Testis (tissue), 2 donors: ENCODE measurements at regions not wholly inside any gene's neighbourhood (a gene's known extent, or its start where the extent isn't known, plus 50 kb on each side); places are given as distances from the start of the nearest gene placed in this dataset.

Experiments used
- DNase-seq: peaks from one replicate; pipeline ENCODE4 v3.0.0-alpha.2; 2019
- H3K27ac ChIP-seq, 2 donors: fragments of 200-600 bp; sonication (generic); one replicate each; pipeline ENCODE4 v1.5.1; 2019
- H3K27me3 ChIP-seq: fragments of 200-600 bp; sonication (generic); one replicate; pipeline ENCODE4 v1.5.1; 2019
- H3K36me3 ChIP-seq: fragments of 200-600 bp; sonication (generic); one replicate; pipeline ENCODE4 v1.5.1; 2017; ENCODE audit warnings: low read depth; ENCODE audit errors: missing control alignments
- H3K4me1 ChIP-seq: fragments of 200-600 bp; sonication (generic); one replicate; pipeline ENCODE4 v1.5.1; 2019
- H3K4me3 ChIP-seq, 2 donors: fragments of 200-600 bp; sonication (generic); one replicate each; pipeline ENCODE4 v1.5.1; 2017 to 2019
- H3K9me3 ChIP-seq: fragments of 200-600 bp; sonication (generic); one replicate; pipeline ENCODE4 v1.5.1; 2017
- POLR2A ChIP-seq: fragments of 450-650 bp; IDR thresholded peaks from one replicate; pipeline ENCODE4 v1.6.1; 2017; ENCODE audit warnings: antibody characterized with exemption, mild to moderate bottlenecking, moderate library complexity
- WGBS, 2 donors: methylation state at CpG; one replicate each; pipeline ENCODE4 v1.1.5; 2018; 5-methylcytosine and 5-hydroxymethylcytosine counted together
- intact Hi-C: fragments of 100-400 bp; cut with DNase I; formaldehyde crosslinking; loops from one replicate; pipeline ENCODE4 v1.15.1; 2023; ENCODE audit warnings: low total_unique reads
- TF ChIP-seq, protein P1 (sequence below), 3 experiments: fragments of 450-650 bp in 2 of 3; fragments of 200-600 bp in 1 of 3; sonication (generic) in 1 of 3; IDR thresholded peaks; one replicate each; pipeline ENCODE4 v1.5.1; 2016 to 2019; ENCODE audit warnings: antibody characterized with exemption in 3 of 3, mild to moderate bottlenecking in 2 of 3, moderate library complexity in 1 of 3

DNA sequence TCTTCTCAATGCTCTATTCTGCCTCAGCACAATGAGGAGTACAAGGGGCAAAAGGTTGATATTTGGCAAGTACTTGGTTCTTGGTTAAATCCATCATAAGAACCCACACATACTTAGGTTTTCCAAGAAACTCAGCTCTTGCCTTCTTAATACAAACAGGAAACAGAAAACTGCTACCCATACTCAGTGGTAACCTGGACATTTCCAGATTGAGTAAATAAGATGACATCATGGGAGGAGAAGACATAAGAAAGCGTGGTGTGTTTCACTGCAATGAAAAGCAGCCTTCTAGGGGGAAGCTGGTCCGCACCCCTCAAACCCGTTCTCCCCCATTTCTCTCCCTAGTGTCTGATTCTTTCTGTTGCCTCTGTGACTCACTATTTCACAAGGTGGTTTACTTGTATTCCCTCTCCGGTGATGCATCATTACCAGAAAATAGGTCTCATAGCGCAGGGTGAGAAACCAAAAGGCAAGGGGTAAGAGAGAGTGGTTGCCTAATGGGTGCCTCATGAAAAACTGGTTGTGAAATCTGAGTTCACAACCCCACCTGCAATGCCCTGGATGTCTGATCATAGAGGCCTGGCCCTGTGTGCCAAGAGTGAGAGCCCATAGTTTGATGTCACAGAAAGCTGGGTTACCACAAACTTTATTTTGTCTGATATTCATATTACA is 326.5 kb upstream of the TBX3 start:
- WGBS, 2 donors, result 91 to 95% methylated on average over 5 of the region's 5 CpGs
- DNase-seq, result no peak
- no peaks in the 10 kb centered on the region for H3K36me3 ChIP-seq

DNA sequence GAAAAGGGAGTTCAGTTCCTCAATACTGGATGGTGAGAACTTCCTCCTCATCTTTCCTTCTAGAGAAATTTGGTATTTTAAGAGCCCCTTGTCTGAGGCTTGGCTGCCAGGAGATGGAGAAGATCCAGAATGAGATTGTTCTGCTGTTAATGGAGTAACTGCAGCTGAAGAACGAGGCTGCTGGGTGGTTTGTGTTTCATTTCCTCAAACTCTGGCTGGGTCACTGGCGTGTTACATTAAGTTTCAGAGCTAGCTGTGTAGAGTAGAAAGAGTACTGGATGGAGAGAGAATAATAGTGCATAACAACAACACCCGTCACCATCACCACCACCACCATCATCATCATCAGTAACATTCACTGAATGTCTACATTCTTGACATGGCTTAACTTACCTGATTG is 325.0 kb upstream of the TBX3 start:
- 79 to 85% methylated on average over 3 of the region's 3 CpGs for WGBS, 2 donors
- H3K36me3 ChIP-seq, result no peaks in the 10 kb centered on the region
- DNase-seq, result no peak
- TF ChIP-seq, protein P1, sequence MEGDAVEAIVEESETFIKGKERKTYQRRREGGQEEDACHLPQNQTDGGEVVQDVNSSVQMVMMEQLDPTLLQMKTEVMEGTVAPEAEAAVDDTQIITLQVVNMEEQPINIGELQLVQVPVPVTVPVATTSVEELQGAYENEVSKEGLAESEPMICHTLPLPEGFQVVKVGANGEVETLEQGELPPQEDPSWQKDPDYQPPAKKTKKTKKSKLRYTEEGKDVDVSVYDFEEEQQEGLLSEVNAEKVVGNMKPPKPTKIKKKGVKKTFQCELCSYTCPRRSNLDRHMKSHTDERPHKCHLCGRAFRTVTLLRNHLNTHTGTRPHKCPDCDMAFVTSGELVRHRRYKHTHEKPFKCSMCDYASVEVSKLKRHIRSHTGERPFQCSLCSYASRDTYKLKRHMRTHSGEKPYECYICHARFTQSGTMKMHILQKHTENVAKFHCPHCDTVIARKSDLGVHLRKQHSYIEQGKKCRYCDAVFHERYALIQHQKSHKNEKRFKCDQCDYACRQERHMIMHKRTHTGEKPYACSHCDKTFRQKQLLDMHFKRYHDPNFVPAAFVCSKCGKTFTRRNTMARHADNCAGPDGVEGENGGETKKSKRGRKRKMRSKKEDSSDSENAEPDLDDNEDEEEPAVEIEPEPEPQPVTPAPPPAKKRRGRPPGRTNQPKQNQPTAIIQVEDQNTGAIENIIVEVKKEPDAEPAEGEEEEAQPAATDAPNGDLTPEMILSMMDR (IDR thresholded peaks at IDR 0.05), result no peak
- no peak for TF ChIP-seq POLR2A
- H3K27me3 ChIP-seq, result no peaks in the 10 kb centered on the region
- H3K27ac ChIP-seq, result no peak overlapping the region
- intact Hi-C loops, result no loop called here
- no peak overlapping the region for H3K4me3 ChIP-seq
- peaks cover 6% of the 10 kb centered on the region for H3K4me1 ChIP-seq
- H3K9me3 ChIP-seq, result peaks cover 3% of the 10 kb centered on the region

More for the DNA sequence above, 326.5 kb upstream of the TBX3 start:
- Histone ChIP-seq H3K27ac (no peak overlapping the region), H3K4me3 (no peak overlapping the region), H3K4me1 (no peaks in the 10 kb centered on the region), H3K27me3 (no peaks in the 10 kb centered on the region), H3K9me3 (peaks cover 3% of the 10 kb centered on the region)
- no peak for TF ChIP-seq POLR2A
- TF ChIP-seq, protein P1 (IDR thresholded peaks at IDR 0.05), result no peak
- intact Hi-C loops, result no loop called here

DNA sequence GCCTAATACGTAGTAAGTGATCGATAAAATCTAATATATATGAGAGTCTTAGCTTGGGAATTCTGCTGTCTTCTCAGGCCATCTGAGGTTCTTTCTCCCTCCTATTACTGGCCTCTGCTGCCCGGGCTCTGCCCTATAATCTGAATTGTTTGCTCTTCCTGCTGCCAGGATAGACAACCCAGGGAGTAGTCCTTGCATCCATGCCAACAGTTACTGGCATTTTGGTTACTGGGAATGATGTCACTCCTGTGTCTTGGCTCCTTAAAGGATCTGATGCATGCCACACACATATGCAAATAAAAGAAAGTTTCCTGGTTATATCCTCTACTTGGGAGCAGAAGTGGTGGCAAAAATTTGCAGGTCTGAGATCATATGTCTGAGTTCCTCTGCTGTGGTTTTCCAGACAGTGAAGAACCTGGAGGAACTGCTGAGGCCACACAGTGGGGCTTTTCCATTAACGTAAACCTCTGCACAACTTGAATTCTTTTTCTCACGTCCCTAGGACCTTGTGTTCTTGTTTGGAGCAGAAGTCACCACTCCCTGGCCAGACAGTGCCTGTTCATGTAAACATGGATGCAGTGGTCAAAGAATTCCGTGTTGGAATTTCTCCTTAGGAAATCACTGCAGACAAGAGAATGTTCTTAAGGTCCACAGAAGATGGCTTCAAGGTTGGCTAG is 320.6 kb upstream of the TBX3 start:
- 49 to 65% methylated on average over 6 of the region's 6 CpGs for WGBS, 2 donors
- Histone ChIP-seq H3K36me3 (no peaks in the 10 kb centered on the region), H3K4me1 (peaks cover 6% of the 10 kb centered on the region), H3K27ac (no peak overlapping the region), H3K27me3 (no peaks in the 10 kb centered on the region), H3K9me3 (no peaks in the 10 kb centered on the region), H3K4me3 (no peak overlapping the region)
- DNase-seq, result no peak
- TF ChIP-seq, protein P1 (IDR thresholded peaks at IDR 0.05), result no peak
- TF ChIP-seq POLR2A, result no peak
- intact Hi-C loops, result no loop called here

DNA sequence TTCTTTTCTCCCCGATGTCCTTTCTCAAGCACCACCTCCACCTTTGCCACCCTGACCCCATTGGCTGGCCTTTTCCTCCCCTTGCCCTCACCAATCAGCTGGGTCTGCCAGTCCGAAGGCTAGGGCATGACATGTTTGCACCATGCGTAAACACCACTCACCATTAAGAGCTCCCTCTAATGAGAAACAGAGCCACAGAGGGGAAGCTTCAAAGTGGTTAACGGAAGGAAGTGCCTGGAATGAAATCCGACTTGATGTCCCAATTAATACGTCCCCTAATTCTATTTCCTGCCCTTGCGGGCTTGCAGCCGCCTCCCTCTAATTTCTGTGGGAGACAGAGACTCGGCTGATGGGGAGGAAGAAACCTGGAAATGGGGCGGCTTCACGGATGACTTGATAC is 318.5 kb upstream of the TBX3 start:
- H3K4me3 ChIP-seq, result no peak overlapping the region
- TF ChIP-seq POLR2A, result no peak
- TF ChIP-seq, protein P1 (IDR thresholded peaks at IDR 0.05), result no peak
- H3K36me3 ChIP-seq, result no peaks in the 10 kb centered on the region
- WGBS, 2 donors, result 82 to 89% methylated on average over 11 of the region's 11 CpGs
- no peaks in the 10 kb centered on the region for H3K27me3 ChIP-seq
- peaks cover 18% of the 10 kb centered on the region for H3K4me1 ChIP-seq
- H3K9me3 ChIP-seq, result no peaks in the 10 kb centered on the region
- intact Hi-C loops, result no loop called here
- no peak overlapping the region for H3K27ac ChIP-seq
- DNase-seq, result no peak
